ENCODE measurements at regions not wholly inside any gene's neighbourhood (a gene's known extent, or its start where the extent isn't known, plus 50 kb on each side); places are given as distances from the start of the nearest gene placed in this dataset.
"Not testable (repeated sequence)": the region's sequence is repeated elsewhere in the genome, so short reads cannot be mapped to it uniquely, and the experiment has no call there.

DNA sequence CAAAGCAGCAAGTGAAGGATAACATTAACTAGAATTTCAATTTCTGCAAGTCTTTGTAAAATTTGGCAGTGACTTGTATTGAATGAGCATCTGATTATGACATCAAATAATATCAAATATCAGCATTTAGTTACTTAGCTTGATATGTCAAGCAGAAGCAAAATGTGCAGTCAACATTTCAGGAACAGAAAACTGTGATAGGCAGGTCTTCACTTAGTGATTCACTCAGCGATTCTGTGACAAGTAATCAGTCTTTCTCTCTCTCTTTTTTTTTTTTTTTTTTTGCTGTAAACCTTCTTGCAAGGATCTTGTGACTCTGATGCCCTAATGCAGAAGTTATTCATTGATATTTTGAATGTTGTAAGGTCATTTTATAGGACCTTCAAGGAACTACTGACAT lies 307.1 kb downstream of the MTERF1 start:
- Histone ChIP-seq H3K36me3 (ENCODE audit: control insufficient read depth in 2 of 2, insufficient read depth in 1 of 2, low read length in 2 of 2) (no peaks in the 10 kb centered on the region), H3K9me3 (ENCODE audit: control insufficient read depth, insufficient read depth, low read depth, low read length) (no peaks in the 10 kb centered on the region), H3K4me1 (ENCODE audit: control insufficient read depth, insufficient read depth, low read length) (no peaks in the 10 kb centered on the region; the same call in 1 of the 2 replicates), H3K4me3 (ENCODE audit: low read depth, low read length) (no peak overlapping the region), H3K27ac (ENCODE audit: extremely low read depth, low read depth, low read length) (no peak overlapping the region)
- ChIA-PET CTCF (no interaction called here), POLR2A (no interaction called here)
- TF ChIP-seq, protein P1, sequence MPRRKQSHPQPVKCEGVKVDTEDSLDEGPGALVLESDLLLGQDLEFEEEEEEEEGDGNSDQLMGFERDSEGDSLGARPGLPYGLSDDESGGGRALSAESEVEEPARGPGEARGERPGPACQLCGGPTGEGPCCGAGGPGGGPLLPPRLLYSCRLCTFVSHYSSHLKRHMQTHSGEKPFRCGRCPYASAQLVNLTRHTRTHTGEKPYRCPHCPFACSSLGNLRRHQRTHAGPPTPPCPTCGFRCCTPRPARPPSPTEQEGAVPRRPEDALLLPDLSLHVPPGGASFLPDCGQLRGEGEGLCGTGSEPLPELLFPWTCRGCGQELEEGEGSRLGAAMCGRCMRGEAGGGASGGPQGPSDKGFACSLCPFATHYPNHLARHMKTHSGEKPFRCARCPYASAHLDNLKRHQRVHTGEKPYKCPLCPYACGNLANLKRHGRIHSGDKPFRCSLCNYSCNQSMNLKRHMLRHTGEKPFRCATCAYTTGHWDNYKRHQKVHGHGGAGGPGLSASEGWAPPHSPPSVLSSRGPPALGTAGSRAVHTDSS (tag by site-specific recombination; IDR thresholded peaks at IDR 0.05): no peak
- TF ChIP-seq ZNF341 (tag by site-specific recombination; IDR thresholded peaks at IDR 0.05; ENCODE audit: low read depth) (no peak), SETDB1 (IDR thresholded peaks at IDR 0.05; ENCODE audit: insufficient read length, low read length) (no peak), ZNF776 (tag by site-specific recombination; IDR thresholded peaks at IDR 0.05; ENCODE audit: borderline replicate concordance) (no peak), ZNF677 (tag by site-specific recombination; IDR thresholded peaks at IDR 0.05) (no peak), SCRT1 (tag by site-specific recombination; IDR thresholded peaks at IDR 0.05; ENCODE audit: borderline replicate concordance) (no peak), YY2 (tag by site-specific recombination; IDR thresholded peaks at IDR 0.05) (no peak), OSR2 (tag by site-specific recombination; IDR thresholded peaks at IDR 0.05) (no peak), ZNF24 (tag by site-specific recombination; IDR thresholded peaks at IDR 0.05) (no peak), ZBTB17 (tag by site-specific recombination; IDR thresholded peaks at IDR 0.05) (no peak), ZNF624 (tag by site-specific recombination; IDR thresholded peaks at IDR 0.05) (no peak)
- TF ChIP-seq, protein P2, sequence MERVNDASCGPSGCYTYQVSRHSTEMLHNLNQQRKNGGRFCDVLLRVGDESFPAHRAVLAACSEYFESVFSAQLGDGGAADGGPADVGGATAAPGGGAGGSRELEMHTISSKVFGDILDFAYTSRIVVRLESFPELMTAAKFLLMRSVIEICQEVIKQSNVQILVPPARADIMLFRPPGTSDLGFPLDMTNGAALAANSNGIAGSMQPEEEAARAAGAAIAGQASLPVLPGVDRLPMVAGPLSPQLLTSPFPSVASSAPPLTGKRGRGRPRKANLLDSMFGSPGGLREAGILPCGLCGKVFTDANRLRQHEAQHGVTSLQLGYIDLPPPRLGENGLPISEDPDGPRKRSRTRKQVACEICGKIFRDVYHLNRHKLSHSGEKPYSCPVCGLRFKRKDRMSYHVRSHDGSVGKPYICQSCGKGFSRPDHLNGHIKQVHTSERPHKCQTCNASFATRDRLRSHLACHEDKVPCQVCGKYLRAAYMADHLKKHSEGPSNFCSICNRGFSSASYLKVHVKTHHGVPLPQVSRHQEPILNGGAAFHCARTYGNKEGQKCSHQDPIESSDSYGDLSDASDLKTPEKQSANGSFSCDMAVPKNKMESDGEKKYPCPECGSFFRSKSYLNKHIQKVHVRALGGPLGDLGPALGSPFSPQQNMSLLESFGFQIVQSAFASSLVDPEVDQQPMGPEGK (tag by site-specific recombination; IDR thresholded peaks at IDR 0.05): no peak
- TF ChIP-seq, protein P3, sequence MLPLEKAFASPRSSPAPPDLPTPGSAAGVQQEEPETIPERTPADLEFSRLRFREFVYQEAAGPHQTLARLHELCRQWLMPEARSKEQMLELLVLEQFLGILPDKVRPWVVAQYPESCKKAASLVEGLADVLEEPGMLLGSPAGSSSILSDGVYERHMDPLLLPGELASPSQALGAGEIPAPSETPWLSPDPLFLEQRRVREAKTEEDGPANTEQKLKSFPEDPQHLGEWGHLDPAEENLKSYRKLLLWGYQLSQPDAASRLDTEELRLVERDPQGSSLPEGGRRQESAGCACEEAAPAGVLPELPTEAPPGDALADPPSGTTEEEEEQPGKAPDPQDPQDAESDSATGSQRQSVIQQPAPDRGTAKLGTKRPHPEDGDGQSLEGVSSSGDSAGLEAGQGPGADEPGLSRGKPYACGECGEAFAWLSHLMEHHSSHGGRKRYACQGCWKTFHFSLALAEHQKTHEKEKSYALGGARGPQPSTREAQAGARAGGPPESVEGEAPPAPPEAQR (tag by site-specific recombination; IDR thresholded peaks at IDR 0.05): no peak

DNA sequence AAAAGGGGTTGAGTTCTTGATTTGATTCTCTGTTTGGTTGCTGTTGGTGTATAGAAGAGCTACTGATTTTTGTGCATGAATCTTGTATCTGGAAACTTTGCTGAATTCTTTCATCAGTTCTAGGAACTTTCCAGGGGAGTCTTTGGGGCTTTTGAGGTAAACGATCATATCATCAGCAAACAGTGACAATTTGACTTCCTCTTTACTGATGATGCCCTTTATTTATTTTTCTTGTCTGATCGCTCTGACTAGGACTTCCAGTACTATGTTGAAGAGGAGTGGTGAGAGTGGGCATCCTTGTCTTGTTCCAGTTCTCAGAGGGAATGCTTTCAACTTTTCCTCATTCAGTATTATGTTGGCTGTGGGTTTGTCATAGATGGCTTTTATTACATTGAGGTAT lies 304.0 kb downstream of the MTERF1 start:
- CTCF ChIA-PET; H3K4me1 ChIP-seq (ENCODE audit: control insufficient read depth, insufficient read depth, low read length); POLR2A ChIA-PET; H3K4me3 ChIP-seq (ENCODE audit: low read depth, low read length); H3K36me3 ChIP-seq (ENCODE audit: control insufficient read depth in 2 of 2, insufficient read depth in 1 of 2, low read length in 2 of 2); H3K9me3 ChIP-seq (ENCODE audit: control insufficient read depth, insufficient read depth, low read depth, low read length); H3K27ac ChIP-seq (ENCODE audit: extremely low read depth, low read depth, low read length): not testable (repeated sequence)

DNA sequence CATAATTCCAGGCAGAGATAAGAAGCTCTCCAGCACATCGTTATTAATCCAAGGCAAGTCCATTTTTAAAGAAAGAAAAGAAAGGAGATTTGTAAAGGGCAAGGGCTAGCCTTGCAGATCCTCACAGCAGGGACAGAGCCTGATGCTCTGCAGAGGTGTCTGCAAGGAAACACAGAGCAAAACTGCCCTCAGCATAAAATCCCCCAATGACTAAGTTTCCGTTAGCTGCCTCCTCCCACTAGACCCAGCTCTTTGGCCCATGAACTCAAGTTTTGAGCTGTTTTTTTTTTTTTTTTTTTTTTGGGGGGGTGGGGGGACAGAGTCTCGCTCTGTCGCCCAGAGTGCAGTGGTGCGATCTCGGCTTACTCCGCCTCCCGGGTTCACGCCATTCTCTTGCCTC lies 300.7 kb downstream of the MTERF1 start:
- no peaks in the 10 kb centered on the region for H3K9me3 ChIP-seq (ENCODE audit: control insufficient read depth, insufficient read depth, low read depth, low read length)
- TF ChIP-seq ZNF48 (tag by site-specific recombination; IDR thresholded peaks at IDR 0.05) (no peak), ZNF202 (tag by site-specific recombination; IDR thresholded peaks at IDR 0.05; ENCODE audit: borderline replicate concordance) (no peak), KLF8 (tag by site-specific recombination; IDR thresholded peaks at IDR 0.05) (no peak), ZNF292 (tag by site-specific recombination; IDR thresholded peaks at IDR 0.05; ENCODE audit: borderline replicate concordance, low read depth) (no peak), ZNF433 (tag by site-specific recombination; IDR thresholded peaks at IDR 0.05; ENCODE audit: low read depth) (no peak), ZSCAN16 (tag by site-specific recombination; IDR thresholded peaks at IDR 0.05) (no peak), ZNF660 (tag by site-specific recombination; IDR thresholded peaks at IDR 0.05) (no peak), ZNF2 (tag by site-specific recombination; IDR thresholded peaks at IDR 0.05) (no peak), ZNF146 (tag by site-specific recombination; IDR thresholded peaks at IDR 0.05) (no peak), ZBTB17 (tag by site-specific recombination; IDR thresholded peaks at IDR 0.05) (no peak)
- TF ChIP-seq, protein P4, sequence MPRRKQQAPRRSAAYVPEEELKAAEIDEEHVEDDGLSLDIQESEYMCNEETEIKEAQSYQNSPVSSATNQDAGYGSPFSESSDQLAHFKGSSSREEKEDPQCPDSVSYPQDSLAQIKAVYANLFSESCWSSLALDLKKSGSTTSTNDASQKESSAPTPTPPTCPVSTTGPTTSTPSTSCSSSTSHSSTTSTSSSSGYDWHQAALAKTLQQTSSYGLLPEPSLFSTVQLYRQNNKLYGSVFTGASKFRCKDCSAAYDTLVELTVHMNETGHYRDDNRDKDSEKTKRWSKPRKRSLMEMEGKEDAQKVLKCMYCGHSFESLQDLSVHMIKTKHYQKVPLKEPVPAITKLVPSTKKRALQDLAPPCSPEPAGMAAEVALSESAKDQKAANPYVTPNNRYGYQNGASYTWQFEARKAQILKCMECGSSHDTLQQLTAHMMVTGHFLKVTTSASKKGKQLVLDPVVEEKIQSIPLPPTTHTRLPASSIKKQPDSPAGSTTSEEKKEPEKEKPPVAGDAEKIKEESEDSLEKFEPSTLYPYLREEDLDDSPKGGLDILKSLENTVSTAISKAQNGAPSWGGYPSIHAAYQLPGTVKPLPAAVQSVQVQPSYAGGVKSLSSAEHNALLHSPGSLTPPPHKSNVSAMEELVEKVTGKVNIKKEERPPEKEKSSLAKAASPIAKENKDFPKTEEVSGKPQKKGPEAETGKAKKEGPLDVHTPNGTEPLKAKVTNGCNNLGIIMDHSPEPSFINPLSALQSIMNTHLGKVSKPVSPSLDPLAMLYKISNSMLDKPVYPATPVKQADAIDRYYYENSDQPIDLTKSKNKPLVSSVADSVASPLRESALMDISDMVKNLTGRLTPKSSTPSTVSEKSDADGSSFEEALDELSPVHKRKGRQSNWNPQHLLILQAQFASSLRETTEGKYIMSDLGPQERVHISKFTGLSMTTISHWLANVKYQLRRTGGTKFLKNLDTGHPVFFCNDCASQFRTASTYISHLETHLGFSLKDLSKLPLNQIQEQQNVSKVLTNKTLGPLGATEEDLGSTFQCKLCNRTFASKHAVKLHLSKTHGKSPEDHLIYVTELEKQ (tag by site-specific recombination; IDR thresholded peaks at IDR 0.05; ENCODE audit: borderline replicate concordance): no peak
- TF ChIP-seq, protein P5, sequence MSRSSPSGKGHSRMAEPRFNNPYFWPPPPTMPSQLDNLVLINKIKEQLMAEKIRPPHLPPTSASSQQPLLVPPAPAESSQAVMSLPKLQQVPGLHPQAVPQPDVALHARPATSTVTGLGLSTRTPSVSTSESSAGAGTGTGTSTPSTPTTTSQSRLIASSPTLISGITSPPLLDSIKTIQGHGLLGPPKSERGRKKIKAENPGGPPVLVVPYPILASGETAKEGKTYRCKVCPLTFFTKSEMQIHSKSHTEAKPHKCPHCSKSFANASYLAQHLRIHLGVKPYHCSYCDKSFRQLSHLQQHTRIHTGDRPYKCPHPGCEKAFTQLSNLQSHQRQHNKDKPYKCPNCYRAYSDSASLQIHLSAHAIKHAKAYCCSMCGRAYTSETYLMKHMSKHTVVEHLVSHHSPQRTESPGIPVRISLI (tag by site-specific recombination; IDR thresholded peaks at IDR 0.05): no peak

More for the DNA sequence above, 300.7 kb downstream of the MTERF1 start:
- no peaks in the 10 kb centered on the region for H3K36me3 ChIP-seq (ENCODE audit: control insufficient read depth in 2 of 2, insufficient read depth in 1 of 2, low read length in 2 of 2)
- H3K4me3 ChIP-seq (ENCODE audit: low read depth, low read length): no peak overlapping the region
- H3K27ac ChIP-seq (ENCODE audit: extremely low read depth, low read depth, low read length): no peak overlapping the region
- POLR2A ChIA-PET: interaction anchor here (0.6 kb wide), 1 partner anchor 969 kb away, joined by 3 read pairs; no protein-coding TSS in a partner anchor
- CTCF ChIA-PET: interaction anchor here (0.6 kb wide), 1 partner anchor 25 kb away, joined by 3 read pairs; no protein-coding TSS in a partner anchor
- no peaks in the 10 kb centered on the region for H3K4me1 ChIP-seq (ENCODE audit: control insufficient read depth, insufficient read depth, low read length)
